GM18507 (cell line): ENCODE measurements at regions not wholly inside any gene's neighbourhood (a gene's known extent, or its start where the extent isn't known, plus 50 kb on each side); places are given as distances from the start of the nearest gene placed in this dataset.

Source experiments
- DNase-seq: peaks from one replicate; pipeline ENCODE4 v3.0.0; 2011; ENCODE audit warnings: low read depth; ENCODE audit not compliant: insufficient read length; ENCODE audit errors: extremely low spot score
- FAIRE-seq: peaks from 2 replicates; lab custom pipeline; 2011; peaks lifted over from hg19 to GRCh38; lab: Jason Lieb, UNC

- DNase-seq = no peak
Measured at GRCh38 chr3:103372031-103372430, 937.2 kb downstream of the ZPLD1 start.

GRCh38 chr3:103380391-103380790 lies 945.6 kb downstream of the ZPLD1 start:
- DNase-seq (no peak), FAIRE-seq (no peak)

More at GRCh38 chr3:103372031-103372430, 937.2 kb downstream of the ZPLD1 start:
- FAIRE-seq = no peak

DNA sequence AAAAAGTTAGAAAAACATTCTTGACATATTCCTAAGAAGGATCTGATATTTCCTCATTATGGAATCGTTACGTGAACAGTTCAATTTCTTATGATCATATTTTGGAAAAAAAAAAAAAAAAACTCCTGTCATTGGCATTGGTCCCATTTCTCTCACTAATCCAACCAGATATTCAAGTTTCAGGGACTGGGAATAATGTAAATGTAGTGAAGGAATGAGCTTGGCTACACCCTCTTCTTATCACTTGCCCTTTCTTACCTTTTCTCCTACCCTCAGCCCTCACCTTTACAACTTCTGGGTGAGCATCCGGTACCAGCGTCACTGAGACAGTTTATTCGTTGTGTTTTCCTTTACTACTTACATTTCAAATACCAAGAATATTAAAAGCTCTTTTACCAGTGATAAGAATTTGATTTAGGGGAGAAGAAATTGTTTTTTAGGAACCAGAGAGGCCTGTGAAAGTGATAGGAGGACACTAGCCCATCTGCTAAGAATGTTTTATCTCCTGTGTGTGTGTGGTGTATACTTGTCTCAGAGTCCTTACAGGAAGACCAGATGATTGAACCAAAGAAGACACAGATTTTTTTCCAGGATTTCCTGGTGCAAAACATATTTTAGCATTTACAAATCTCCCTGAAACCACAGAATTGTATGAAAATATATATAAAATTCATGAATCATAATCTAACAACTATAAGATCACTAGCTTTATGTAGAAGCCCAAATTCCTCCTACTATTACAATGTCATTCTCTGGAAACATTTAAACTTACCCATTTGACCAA lies 946.7 kb downstream of the ZPLD1 start:
- DNase-seq (no peak), FAIRE-seq (no peak)

DNA sequence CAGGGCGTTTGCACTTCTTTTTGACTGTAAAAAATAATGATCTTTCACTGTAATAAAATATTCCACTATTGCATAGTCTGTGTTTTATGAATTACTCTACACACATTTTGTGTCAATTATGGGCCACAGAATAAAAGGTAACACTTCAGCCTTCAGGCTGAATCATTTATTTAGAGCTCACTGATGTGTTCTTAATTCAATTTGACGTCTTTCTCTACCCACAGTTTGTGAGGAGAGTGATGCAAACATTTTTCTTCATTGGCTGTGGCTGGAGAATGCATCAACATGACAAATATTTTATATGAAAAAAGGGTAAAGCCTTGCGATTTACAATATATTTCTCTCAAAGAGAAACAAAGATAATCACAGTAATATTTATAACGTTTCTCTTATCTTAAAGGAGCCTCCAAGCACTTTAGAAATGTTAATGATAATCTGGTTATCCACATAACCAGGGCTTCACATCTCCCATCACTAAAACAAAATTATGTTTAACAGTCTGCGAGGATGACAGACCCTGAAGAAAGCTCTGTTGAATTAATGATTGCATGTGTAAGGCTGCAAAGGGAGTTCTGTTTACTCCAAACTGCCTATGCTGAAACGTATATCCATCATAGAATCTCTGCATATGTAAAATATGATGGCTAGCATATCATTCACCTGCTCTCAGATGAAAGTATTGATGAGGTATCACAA lies 951.3 kb downstream of the ZPLD1 start:
- DNase-seq (no peak), FAIRE-seq (no peak)

DNA sequence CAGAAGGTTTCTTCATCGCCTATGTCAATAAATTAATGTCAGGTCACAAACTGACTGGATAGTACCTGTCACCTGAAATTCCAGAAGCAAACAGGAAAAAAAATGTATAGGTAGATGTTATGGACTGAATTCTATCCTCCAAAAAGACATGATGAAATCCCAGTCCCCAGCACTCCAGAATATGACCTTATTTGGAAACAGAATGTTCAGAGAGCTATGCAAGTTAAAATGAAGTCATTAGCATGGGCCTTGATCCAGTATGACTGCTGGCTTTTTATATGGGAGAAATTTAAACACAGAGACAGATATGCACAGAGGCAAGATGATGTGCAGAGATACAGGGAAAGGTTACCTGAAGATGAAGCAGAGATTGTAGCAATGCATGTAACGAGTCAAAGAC lies 953.4 kb downstream of the ZPLD1 start:
- FAIRE-seq (no peak), DNase-seq (no peak)

GRCh38 chr3:103389356-103389755 lies 954.5 kb downstream of the ZPLD1 start:
- no peak for FAIRE-seq
- DNase-seq = no peak

DNA sequence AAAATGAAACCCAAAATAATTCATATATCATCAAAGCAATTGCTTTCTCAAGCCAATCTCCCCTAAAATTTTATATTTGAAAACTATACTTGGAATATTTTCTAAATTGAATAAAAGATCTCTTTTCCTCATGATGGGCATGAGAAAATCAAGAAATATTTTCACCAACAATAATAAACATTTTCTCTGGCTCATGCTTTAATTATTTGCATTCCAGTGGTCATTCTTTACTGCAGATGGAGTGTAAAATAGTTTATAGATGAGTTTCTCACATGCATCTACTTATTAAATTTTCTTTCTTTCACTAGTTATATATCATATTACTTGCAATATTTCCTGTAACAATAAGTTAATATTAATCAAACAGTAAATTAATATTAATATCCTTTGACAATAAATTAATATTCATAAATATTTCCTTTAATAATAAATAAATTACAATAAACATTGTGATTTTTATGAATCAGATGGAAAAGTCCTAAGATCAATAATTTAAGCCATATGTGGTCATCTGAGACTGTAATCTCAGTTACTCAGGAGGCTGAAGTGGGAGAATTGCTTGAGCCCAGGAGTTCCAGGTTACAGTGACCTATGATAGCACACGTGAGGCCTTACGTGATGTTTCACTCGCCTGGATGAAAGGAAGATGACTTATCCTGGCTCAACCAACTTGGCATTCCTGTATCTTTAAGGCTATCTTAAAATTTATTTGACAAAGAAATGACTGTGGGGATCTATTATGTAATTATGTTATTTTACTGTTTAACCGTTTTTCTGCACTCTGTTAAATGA lies 958.8 kb downstream of the ZPLD1 start:
- FAIRE-seq = no peak
- no peak for DNase-seq

GRCh38 chr3:103403191-103403590 lies 968.4 kb downstream of the ZPLD1 start:
- no peak for DNase-seq

GRCh38 chr3:103406320-103406850 lies 971.6 kb downstream of the ZPLD1 start:
- DNase-seq (no peak), FAIRE-seq (no peak)

More at GRCh38 chr3:103403191-103403590, 968.4 kb downstream of the ZPLD1 start:
- FAIRE-seq = no peak

GRCh38 chr3:103410231-103410630 lies 975.4 kb downstream of the ZPLD1 start:
- DNase-seq = no peak
- FAIRE-seq = no peak

DNA sequence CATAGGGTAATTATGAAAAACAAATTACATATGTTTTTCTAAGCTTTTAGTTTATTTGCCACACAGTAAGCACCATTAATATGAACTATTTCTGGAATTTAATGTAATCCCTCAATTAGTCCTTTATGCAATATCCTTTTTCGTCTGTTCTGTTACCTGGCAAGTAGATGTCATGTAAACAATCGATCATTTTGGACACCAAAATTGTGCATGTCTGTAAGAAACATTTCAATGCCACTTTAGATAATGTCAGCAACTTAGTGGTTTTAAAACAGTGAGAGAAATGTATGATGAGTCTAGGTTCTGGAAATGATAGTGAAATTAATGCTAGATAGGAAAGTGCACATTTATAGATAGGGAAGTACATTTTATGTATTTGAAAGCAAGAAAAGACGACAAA lies 986.6 kb downstream of the ZPLD1 start:
- no peak for DNase-seq
- no peak for FAIRE-seq

GRCh38 chr3:103437883-103438282 lies 1003.1 kb downstream of the ZPLD1 start:
- FAIRE-seq = no peak
- no peak for DNase-seq

GRCh38 chr3:103440539-103441203 lies 1005.9 kb downstream of the ZPLD1 start:
- FAIRE-seq (no peak), DNase-seq (no peak)

GRCh38 chr3:103446953-103447629 lies 1012.3 kb downstream of the ZPLD1 start:
- DNase-seq = no peak
- no peak for FAIRE-seq

- FAIRE-seq (no peak), DNase-seq (no peak)
Measured at GRCh38 chr3:103453152-103453551, 1018.3 kb downstream of the ZPLD1 start.

GRCh38 chr3:103459815-103460214 lies 1025.0 kb downstream of the ZPLD1 start:
- FAIRE-seq = no peak
- no peak for DNase-seq

DNA sequence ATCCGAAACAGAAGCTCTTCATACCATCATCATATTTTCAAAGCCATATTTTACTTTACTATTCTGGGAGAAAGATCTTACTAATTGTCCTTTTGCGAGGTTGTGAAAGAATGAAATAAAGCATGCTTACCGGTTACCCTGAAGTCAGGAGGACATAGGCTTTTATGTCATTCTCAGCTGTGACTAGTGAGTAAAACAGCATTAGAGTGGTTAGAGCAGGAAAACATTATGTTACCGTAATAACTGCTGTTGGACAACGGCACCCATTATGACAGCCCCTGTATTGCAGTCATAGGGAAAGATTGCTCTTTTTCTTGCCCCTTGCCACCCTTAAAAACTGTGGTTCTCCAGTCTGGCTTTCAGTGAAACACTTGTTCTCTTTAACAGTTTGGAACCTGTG lies 1035.7 kb downstream of the ZPLD1 start:
- no peak for FAIRE-seq
- DNase-seq = no peak

DNA sequence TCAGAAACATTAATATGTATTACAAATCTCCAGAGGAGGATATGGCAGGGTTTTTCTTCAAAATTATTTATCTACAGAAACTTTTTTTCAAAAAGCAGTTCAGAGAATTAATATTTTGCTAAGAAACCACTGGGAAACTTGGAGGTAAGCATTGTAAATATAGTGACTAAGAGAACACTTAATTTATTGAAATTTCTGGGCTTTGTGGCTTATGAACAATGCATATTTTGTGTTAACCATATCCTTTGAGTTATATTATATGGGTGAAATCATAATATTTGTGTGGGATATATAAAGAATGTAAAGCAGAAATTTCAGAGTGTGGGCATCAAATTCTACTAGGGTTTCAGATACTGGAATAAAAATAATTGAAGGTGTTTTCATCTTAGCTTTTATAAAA lies 1059.2 kb downstream of the ZPLD1 start:
- FAIRE-seq = no peak

DNA sequence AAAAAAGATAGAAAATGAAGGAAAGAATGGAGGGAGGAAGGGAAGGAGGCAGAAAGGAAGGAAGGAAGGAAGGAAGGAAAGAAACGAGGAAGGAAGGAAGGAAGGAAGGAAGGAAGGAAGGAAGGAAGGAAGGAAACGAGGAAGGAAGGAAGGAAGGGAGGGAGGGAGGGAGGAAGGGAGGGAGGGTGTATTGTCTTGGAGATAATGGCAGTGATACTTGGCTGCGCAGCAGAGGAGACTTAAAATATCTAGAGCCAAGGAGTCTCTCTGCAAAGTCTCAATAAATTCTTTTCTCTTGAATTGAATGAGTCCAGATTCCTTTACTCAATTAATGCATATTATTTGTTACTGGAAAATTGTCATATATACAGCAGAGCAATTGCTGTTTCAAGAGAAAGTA lies 1059.7 kb downstream of the ZPLD1 start:
- no peak for FAIRE-seq
- DNase-seq = no peak

More for the DNA sequence above, 1059.2 kb downstream of the ZPLD1 start:
- no peak for DNase-seq
